ENCODE measurements at regions not wholly inside any gene's neighbourhood (a gene's known extent, or its start where the extent isn't known, plus 50 kb on each side); places are given as distances from the start of the nearest gene placed in this dataset.

DNA sequence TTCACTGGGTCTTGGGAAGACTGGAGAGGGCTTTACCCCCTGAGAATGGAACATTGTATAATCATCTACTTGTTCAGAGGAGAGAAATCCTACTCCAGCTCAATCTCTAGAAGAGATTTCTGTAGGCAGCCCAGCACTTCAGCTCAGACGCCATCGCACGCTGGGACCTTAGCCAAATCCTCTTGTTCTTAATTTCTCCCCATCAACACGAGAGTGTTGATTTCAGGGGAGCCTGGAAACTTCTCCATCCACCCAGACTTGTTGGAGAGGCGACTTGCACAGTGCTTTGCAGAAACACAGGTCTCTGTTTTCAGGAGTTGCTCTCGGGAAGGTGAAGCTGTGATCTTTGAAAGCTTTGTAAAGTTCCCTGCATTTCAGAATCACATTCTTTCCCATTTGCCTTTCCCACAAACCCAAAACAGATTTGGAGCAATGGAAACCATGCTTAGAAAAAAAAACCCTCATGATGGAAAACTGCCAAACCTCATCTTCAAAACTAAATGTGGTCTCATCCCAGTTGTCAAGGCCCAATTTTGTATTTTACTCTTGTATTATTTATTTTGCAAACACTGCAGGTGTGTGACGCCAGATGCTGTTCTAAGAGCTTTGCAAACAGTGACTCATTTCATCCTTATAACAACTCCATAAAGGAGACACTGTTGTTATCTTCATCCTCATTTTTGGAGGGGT, 60.9 kb downstream of the CALML3 start:
- TF ChIP-seq, protein P1, sequence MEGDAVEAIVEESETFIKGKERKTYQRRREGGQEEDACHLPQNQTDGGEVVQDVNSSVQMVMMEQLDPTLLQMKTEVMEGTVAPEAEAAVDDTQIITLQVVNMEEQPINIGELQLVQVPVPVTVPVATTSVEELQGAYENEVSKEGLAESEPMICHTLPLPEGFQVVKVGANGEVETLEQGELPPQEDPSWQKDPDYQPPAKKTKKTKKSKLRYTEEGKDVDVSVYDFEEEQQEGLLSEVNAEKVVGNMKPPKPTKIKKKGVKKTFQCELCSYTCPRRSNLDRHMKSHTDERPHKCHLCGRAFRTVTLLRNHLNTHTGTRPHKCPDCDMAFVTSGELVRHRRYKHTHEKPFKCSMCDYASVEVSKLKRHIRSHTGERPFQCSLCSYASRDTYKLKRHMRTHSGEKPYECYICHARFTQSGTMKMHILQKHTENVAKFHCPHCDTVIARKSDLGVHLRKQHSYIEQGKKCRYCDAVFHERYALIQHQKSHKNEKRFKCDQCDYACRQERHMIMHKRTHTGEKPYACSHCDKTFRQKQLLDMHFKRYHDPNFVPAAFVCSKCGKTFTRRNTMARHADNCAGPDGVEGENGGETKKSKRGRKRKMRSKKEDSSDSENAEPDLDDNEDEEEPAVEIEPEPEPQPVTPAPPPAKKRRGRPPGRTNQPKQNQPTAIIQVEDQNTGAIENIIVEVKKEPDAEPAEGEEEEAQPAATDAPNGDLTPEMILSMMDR (IDR thresholded peaks at IDR 0.05; ENCODE audit: low read length): no peak
- TF ChIP-seq EZH2phosphoT487 (IDR thresholded peaks at IDR 0.05; ENCODE audit: low read length): no peak
- TF ChIP-seq EZH2 (optimal IDR thresholded peaks at IDR 0.05; ENCODE audit: low read depth, low read length): no peak
